Prostate gland (tissue), 2 donors: ENCODE measurements at regions not wholly inside any gene's neighbourhood (a gene's known extent, or its start where the extent isn't known, plus 50 kb on each side); places are given as distances from the start of the nearest gene placed in this dataset.
"Not testable (repeated sequence)": the region's sequence is repeated elsewhere in the genome, so short reads cannot be mapped to it uniquely, and the experiment has no call there.

Experiments
- DNase-seq: peaks from one replicate; pipeline ENCODE4 v3.0.0-alpha.2; 2019; ENCODE audit warnings: low spot score
- H3K27ac ChIP-seq, 2 donors: fragments of 200-600 bp; sonication (generic); 2 replicates each; pipeline ENCODE4 v1.5.1; 2017 to 2019
- H3K27me3 ChIP-seq: fragments of 200-600 bp; sonication (generic); replicated peaks from 2 replicates; pipeline ENCODE4 v1.5.1; 2019; ENCODE audit not compliant: insufficient read depth
- H3K36me3 ChIP-seq, 2 donors: fragments of 200-600 bp; sonication (generic); 1 replicate in 1 of 2; 2 replicates in 1 of 2; pipeline versions ENCODE4 v1.5.1 to v1.8.1; 2017 to 2019
- H3K4me1 ChIP-seq: fragments of 200-600 bp; sonication (generic); replicated peaks from 2 replicates; pipeline ENCODE4 v1.5.1; 2019
- H3K4me3 ChIP-seq, 2 donors: fragments of 200-600 bp; sonication (generic); 2 replicates each; pipeline ENCODE4 v1.5.1; 2017 to 2019
- H3K9me3 ChIP-seq: fragments of 200-600 bp; sonication (generic); 2 replicates; pipeline ENCODE4 v1.5.1; 2017
- POLR2A ChIP-seq: fragments of 450-650 bp; IDR thresholded peaks from one replicate; pipeline ENCODE4 v1.6.1; 2016; ENCODE audit warnings: antibody characterized with exemption, mild to moderate bottlenecking
- POLR2AphosphoS5 ChIP-seq: sonication (generic); formaldehyde crosslinking; IDR thresholded peaks from one replicate; pipeline ENCODE4 v1.6.1; 2017; ENCODE audit warnings: antibody characterized with exemption
- WGBS: methylation state at CpG from one replicate; pipeline ENCODE4 v1.1.5; 2018; 5-methylcytosine and 5-hydroxymethylcytosine counted together
- intact Hi-C: fragments of 100-400 bp; cut with DNase I; formaldehyde crosslinking; loops from one replicate; pipeline ENCODE4 v1.14.2; 2022
- TF ChIP-seq, protein P1 (sequence below), 4 experiments: fragments of 200-600 bp in 2 of 4; fragments of 450-650 bp in 2 of 4; sonication (generic) in 2 of 4; IDR thresholded peaks; 1 replicate in 3 of 4; 2 replicates in 1 of 4; pipeline ENCODE4 v1.5.1; 2016 to 2019; ENCODE audit warnings: antibody characterized with exemption in 4 of 4, mild to moderate bottlenecking in 2 of 4, moderate library complexity in 2 of 4

DNA sequence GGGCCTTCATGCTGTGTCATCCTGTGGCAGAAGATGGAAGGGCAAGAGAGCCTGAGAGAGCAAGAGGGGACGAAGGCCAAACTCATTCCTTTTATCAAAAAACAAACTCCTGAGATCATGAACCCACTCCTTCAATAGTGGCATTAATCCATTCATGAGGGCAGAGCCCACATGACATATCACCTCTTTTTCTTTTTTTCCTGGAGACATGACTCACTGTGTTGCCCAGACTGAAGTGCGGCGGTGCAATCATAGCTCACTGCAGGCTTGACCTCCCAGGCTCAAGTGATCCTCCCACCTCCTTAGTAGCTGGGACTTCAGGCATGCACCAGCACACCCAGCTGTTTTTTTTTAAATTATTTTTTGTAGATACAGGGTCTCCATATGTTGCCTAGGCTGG, 92.0 kb upstream of the RNU6-1 start:
- intact Hi-C loops, result no loop called here
- Histone ChIP-seq H3K27ac (no peak overlapping the region), H3K27me3 (no peaks in the 10 kb centered on the region), H3K9me3 (no peaks in the 10 kb centered on the region), H3K4me3 (no peak overlapping the region), H3K4me1 (peaks cover 3% of the 10 kb centered on the region), H3K36me3 (no peaks in the 10 kb centered on the region)
- 100% methylated on average over 3 of the region's 3 CpGs for WGBS
- TF ChIP-seq POLR2A (no peak), POLR2AphosphoS5 (no peak)
- TF ChIP-seq, protein P1, sequence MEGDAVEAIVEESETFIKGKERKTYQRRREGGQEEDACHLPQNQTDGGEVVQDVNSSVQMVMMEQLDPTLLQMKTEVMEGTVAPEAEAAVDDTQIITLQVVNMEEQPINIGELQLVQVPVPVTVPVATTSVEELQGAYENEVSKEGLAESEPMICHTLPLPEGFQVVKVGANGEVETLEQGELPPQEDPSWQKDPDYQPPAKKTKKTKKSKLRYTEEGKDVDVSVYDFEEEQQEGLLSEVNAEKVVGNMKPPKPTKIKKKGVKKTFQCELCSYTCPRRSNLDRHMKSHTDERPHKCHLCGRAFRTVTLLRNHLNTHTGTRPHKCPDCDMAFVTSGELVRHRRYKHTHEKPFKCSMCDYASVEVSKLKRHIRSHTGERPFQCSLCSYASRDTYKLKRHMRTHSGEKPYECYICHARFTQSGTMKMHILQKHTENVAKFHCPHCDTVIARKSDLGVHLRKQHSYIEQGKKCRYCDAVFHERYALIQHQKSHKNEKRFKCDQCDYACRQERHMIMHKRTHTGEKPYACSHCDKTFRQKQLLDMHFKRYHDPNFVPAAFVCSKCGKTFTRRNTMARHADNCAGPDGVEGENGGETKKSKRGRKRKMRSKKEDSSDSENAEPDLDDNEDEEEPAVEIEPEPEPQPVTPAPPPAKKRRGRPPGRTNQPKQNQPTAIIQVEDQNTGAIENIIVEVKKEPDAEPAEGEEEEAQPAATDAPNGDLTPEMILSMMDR (IDR thresholded peaks at IDR 0.05), result no peak
- DNase-seq, result no peak

DNA sequence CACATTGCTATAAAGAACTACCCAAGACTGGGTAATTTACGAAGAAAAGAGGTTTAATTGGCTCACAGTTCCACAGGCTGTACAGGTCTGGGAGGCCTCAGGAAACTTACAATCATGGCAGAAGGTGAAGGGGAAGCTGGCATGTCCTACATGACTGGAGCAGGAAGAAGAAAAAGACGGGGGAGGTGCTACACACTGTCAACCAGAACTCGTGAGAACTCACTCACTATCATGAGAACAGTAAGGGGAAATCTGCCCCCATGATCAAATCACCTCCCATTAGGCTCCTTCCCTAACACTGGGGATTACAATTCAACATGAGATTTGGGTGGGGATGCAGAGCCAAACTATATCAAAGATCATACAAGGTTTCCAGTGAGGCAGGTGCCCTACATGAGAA, 94.3 kb upstream of the RNU6-1 start:
- H3K9me3 ChIP-seq, H3K4me3 ChIP-seq, intact Hi-C loops, H3K4me1 ChIP-seq, H3K27me3 ChIP-seq, H3K27ac ChIP-seq, H3K36me3 ChIP-seq, DNase-seq: not testable (repeated sequence)
- 78% methylated on average over 3 of the region's 3 CpGs for WGBS

- no peak for DNase-seq
- Histone ChIP-seq H3K36me3 (no peaks in the 10 kb centered on the region), H3K4me1 (no peaks in the 10 kb centered on the region), H3K27me3 (no peaks in the 10 kb centered on the region), H3K4me3 (no peak overlapping the region), H3K27ac (no peak overlapping the region), H3K9me3 (no peaks in the 10 kb centered on the region)
- intact Hi-C loops, result no loop called here
- TF ChIP-seq POLR2AphosphoS5 (no peak), POLR2A (no peak)
- TF ChIP-seq, protein P1 (IDR thresholded peaks at IDR 0.05), result no peak
Measured at GRCh38 chr15:67935244-67935643, 95.4 kb upstream of the RNU6-1 start.

DNA sequence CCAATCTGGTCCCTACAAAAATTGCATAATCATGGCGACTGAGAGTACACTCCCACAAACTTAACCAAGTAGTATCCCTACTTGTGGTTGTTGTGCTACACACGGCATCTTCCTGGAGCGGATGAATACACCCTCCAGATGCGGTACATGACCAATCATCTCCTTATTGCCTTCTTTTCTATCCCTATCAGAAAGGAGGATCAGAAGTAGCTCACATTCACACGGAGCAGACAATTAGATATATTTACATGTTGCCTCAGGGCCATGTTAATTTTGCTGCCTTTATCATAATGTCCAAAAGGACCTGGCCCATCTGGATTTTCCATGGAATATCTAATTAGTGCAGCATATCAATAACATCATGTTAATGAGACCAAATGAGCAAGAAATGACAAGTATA, 96.4 kb upstream of the RNU6-1 start:
- no peak overlapping the region for H3K4me3 ChIP-seq
- H3K9me3 ChIP-seq, result no peaks in the 10 kb centered on the region
- no peak for DNase-seq
- TF ChIP-seq POLR2A, result no peak
- TF ChIP-seq, protein P1 (IDR thresholded peaks at IDR 0.05), result no peak
- TF ChIP-seq POLR2AphosphoS5, result no peak
- H3K4me1 ChIP-seq, result no peaks in the 10 kb centered on the region
- intact Hi-C loops, result no loop called here
- H3K27me3 ChIP-seq, result no peaks in the 10 kb centered on the region
- H3K36me3 ChIP-seq, result no peaks in the 10 kb centered on the region
- H3K27ac ChIP-seq, result no peak overlapping the region
- 84% methylated on average over 5 of the region's 5 CpGs for WGBS

GRCh38 chr15:67937153-67937761, 97.4 kb upstream of the RNU6-1 start:
- DNase-seq, result no peak
- intact Hi-C loops, result no loop called here
- Histone ChIP-seq H3K27me3 (no peaks in the 10 kb centered on the region), H3K36me3 (no peaks in the 10 kb centered on the region), H3K4me3 (no peak overlapping the region), H3K4me1 (peaks cover 3% of the 10 kb centered on the region), H3K9me3 (no peaks in the 10 kb centered on the region), H3K27ac (no peak overlapping the region)
- TF ChIP-seq, protein P1 (IDR thresholded peaks at IDR 0.05), result no peak
- TF ChIP-seq POLR2AphosphoS5 (no peak), POLR2A (no peak)
- 83% methylated on average over 3 of the region's 3 CpGs for WGBS

DNA sequence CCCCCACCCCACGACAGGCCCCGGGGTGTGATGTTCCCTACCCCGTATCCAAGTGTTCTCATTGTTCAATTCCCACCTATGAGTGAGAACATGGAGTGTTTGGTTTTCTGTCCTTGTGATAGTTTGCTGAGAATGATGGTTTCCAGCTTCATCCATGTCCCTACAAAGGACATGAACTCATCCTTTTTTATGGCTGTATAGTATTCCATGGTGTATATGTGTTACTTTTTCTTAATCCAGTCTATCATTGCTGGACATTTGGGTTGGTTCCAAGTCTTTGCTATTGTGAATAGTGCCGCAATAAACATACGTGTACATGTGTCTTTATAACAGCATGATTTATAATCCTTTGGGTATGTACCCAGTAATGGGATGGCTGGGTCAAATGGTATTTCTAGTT, 99.3 kb upstream of the RNU6-1 start:
- H3K9me3 ChIP-seq, H3K4me3 ChIP-seq, H3K27me3 ChIP-seq, H3K36me3 ChIP-seq, DNase-seq, intact Hi-C loops, H3K27ac ChIP-seq, H3K4me1 ChIP-seq: not testable (repeated sequence)
- 92% methylated on average over 5 of the region's 5 CpGs for WGBS

GRCh38 chr15:67939588-67940323, 99.9 kb upstream of the RNU6-1 start:
- H3K27ac ChIP-seq, H3K9me3 ChIP-seq, H3K4me1 ChIP-seq, H3K27me3 ChIP-seq, H3K4me3 ChIP-seq, intact Hi-C loops, DNase-seq, H3K36me3 ChIP-seq: not testable (repeated sequence)
- WGBS, result 75% methylated on average over 5 of the region's 5 CpGs
